Urinary bladder (tissue), 3 donors: ENCODE measurements at regions not wholly inside any gene's neighbourhood (a gene's known extent, or its start where the extent isn't known, plus 50 kb on each side); places are given as distances from the start of the nearest gene placed in this dataset.

Experiments
- DNase-seq: peaks from one replicate; pipeline ENCODE4 v3.0.0-alpha.2; 2015; ENCODE audit errors: extremely low spot score
- H3K27ac ChIP-seq: one replicate; pipeline ENCODE4 v1.5.1; 2013; ENCODE audit warnings: low read depth, mild to moderate bottlenecking, moderate library complexity
- H3K36me3 ChIP-seq: one replicate; pipeline ENCODE4 v1.6.1; 2013; ENCODE audit warnings: mild to moderate bottlenecking, moderate library complexity; ENCODE audit not compliant: insufficient read depth
- H3K4me1 ChIP-seq: one replicate; pipeline ENCODE4 v1.6.1; 2013; ENCODE audit warnings: mild to moderate bottlenecking, moderate library complexity; ENCODE audit not compliant: insufficient read depth
- H3K4me3 ChIP-seq: one replicate; pipeline ENCODE4 v1.5.1; 2013; ENCODE audit warnings: low read depth, low read length
- WGBS: extraction: QIAGEN DNeasy Blood & Tissue Kit; methylation state at CpG from one replicate; pipeline ENCODE4 v1.1.7; 2013; 5-methylcytosine and 5-hydroxymethylcytosine counted together
- donor health status: healthy with polysubstance abuse.
- donor health status: healthy.

GRCh38 chr6:81925201-81925600 is 172.7 kb upstream of the TENT5A start:
- WGBS = 97% methylated on average over 1 of the region's 1 CpG
- Histone ChIP-seq H3K4me1 (no peaks in the 10 kb centered on the region), H3K36me3 (no peaks in the 10 kb centered on the region), H3K27ac (no peak overlapping the region), H3K4me3 (no peak overlapping the region)
- DNase-seq = no peak

DNA sequence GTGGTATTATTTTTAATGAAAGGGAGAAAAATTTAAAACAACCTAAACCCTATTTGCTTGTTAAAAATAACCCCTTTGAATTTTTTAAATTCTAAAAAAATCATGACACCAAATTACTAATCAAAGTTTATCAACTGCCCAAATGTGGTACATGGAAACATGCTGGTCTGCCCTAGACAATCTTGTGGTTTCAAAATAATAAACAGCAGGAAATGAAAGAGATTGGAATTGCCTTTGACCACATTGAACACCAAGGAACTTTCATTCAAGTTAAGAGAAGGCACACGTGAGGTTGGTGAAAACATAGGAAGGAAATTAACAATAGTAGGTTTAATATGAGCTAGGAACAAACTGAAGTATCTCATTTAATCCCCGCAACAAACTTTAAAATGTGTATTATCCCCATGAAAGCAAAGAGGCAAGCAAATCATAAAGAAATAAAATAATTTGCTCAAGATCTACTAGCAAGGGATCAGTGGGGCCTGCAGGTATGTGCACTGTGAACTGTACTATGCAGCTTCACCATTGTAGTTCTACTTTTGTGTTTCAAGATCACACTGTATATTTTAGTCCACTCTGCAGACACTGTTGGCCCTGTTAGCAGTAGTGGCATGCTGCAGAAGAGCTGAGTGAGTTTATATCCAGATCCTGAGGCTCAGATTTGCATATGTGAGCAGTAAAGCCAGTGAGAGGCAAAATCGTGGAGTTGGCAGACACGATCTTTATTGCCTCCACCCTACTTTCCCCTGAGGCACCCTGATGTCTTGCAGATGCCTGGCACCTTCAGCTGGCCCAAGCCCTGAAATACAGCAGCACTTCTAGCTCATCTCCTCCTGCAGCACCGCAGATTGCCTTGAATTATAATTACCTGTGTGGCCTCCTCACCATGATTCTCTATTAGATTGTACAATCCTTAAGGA is 157.8 kb upstream of the TENT5A start:
- no peaks in the 10 kb centered on the region for H3K4me1 ChIP-seq
- H3K36me3 ChIP-seq = no peaks in the 10 kb centered on the region
- no peak overlapping the region for H3K4me3 ChIP-seq
- DNase-seq = no peak
- 64% methylated on average over 5 of the region's 5 CpGs for WGBS
- no peak overlapping the region for H3K27ac ChIP-seq

GRCh38 chr6:81909162-81909561 is 156.7 kb upstream of the TENT5A start:
- Histone ChIP-seq H3K4me1 (no peaks in the 10 kb centered on the region), H3K4me3 (no peak overlapping the region), H3K27ac (no peak overlapping the region), H3K36me3 (no peaks in the 10 kb centered on the region)
- no peak for DNase-seq
- 90% methylated on average over 2 of the region's 2 CpGs for WGBS

DNA sequence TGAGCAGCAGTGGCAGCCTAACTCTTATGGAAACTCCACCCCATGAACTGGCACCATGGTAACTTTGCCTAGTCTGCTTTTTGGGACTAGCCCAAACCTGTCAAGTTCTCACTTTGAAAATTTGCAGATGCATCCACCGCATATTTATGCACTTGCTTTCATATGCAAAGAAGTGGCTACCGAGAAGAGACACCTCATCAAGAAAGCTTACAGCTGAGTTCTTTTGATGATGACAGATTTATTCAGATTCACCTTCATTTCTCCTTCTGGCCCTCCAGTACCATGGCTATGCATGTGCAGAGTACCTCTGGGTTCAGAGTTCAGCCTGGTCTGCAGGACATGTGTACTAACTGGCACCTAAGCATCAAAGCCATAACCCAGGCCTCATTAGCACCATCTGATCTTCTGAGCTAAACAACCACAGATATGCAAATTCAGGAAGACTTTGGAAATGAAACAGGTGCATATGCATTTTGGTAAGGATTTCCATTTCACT is 154.3 kb upstream of the TENT5A start:
- WGBS = 61% methylated on average over 2 of the region's 2 CpGs
- no peak overlapping the region for H3K27ac ChIP-seq
- no peaks in the 10 kb centered on the region for H3K4me1 ChIP-seq
- no peaks in the 10 kb centered on the region for H3K36me3 ChIP-seq
- H3K4me3 ChIP-seq = no peak overlapping the region
- DNase-seq = no peak

GRCh38 chr6:81906041-81906440 is 153.6 kb upstream of the TENT5A start:
- no peaks in the 10 kb centered on the region for H3K4me1 ChIP-seq
- H3K36me3 ChIP-seq = no peaks in the 10 kb centered on the region
- H3K27ac ChIP-seq = no peak overlapping the region
- H3K4me3 ChIP-seq = no peak overlapping the region
- DNase-seq = no peak
- WGBS = 96% methylated on average over 3 of the region's 3 CpGs

GRCh38 chr6:81901551-81901966 is 149.1 kb upstream of the TENT5A start:
- H3K4me1 ChIP-seq = no peaks in the 10 kb centered on the region
- H3K4me3 ChIP-seq = no peak overlapping the region
- no peaks in the 10 kb centered on the region for H3K36me3 ChIP-seq
- H3K27ac ChIP-seq = no peak overlapping the region
- DNase-seq = peak; percentile 5
- 31% methylated on average over 1 of the region's 1 CpG for whole genome bisulfite sequencing

GRCh38 chr6:81900616-81901015 is 148.1 kb upstream of the TENT5A start:
- Histone ChIP-seq H3K27ac (no peak overlapping the region), H3K4me1 (no peaks in the 10 kb centered on the region), H3K4me3 (no peak overlapping the region), H3K36me3 (no peaks in the 10 kb centered on the region)
- no peak for DNase-seq
- 96% methylated on average over 1 of the region's 1 CpG for WGBS

DNA sequence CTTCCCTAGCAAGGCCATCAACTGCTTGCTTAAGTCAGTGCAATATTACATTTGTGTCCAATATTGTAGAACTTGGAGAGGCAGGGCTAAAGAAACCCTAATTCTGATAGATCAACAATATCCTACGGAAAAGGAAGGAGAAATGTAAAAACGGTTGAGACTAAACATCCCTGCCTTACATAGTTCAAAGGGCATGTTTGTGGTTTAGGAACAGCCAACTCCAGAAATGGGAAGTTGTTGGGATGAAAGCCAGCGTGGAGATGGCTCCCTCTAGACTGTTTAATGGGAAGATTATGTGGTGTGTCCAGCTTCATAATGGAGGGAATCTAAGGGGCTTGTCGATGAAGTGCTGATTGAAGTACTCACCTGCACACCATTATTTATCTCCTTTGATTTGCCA is 145.3 kb upstream of the TENT5A start:
- 66% methylated on average over 4 of the region's 4 CpGs for WGBS
- H3K4me1 ChIP-seq = no peaks in the 10 kb centered on the region
- no peak for DNase-seq
- no peak overlapping the region for H3K27ac ChIP-seq
- H3K4me3 ChIP-seq = no peak overlapping the region
- no peaks in the 10 kb centered on the region for H3K36me3 ChIP-seq

- no peak overlapping the region for H3K27ac ChIP-seq
- WGBS = 93% methylated on average over 7 of the region's 7 CpGs
Observed at GRCh38 chr6:81896525-81897503, 144.3 kb upstream of the TENT5A start.

GRCh38 chr6:81895511-81896185 is 143.2 kb upstream of the TENT5A start:
- 67% methylated on average over 5 of the region's 5 CpGs for WGBS
- no peak overlapping the region for H3K27ac ChIP-seq

More at GRCh38 chr6:81896525-81897503, 144.3 kb upstream of the TENT5A start:
- DNase-seq = no peak
- no peak overlapping the region for H3K4me3 ChIP-seq
- H3K4me1 ChIP-seq = no peaks in the 10 kb centered on the region
- no peaks in the 10 kb centered on the region for H3K36me3 ChIP-seq

DNA sequence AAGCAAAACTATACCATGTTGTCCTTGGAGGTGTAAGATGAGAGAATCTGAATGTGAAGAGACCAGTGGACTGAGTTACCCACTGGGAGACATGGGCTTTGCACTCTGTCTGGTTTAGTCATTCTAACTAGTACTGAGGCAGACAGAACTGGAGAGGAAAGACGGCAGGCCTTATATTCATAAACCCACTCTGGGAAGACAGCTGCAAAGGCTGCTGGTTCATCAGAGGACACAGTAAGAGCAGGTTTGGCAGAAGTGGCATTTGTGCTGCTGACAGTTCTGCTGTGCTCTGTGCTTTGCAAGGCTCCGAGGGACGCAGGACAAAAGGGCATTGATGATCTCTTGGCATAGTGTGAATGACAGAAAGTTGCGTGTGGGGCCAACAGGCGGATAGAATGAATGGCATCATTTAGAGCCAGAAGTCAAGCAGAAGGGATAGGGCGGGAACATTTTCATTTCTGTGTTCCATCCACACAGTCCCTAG is 142.3 kb upstream of the TENT5A start:
- no peak overlapping the region for H3K27ac ChIP-seq
- 61% methylated on average over 6 of the region's 6 CpGs for whole genome bisulfite sequencing
- DNase-seq = no peak
- H3K4me3 ChIP-seq = no peak overlapping the region
- H3K4me1 ChIP-seq = no peaks in the 10 kb centered on the region
- H3K36me3 ChIP-seq = no peaks in the 10 kb centered on the region

More at GRCh38 chr6:81895511-81896185, 143.2 kb upstream of the TENT5A start:
- no peak for DNase-seq
- Histone ChIP-seq H3K4me3 (no peak overlapping the region), H3K36me3 (no peaks in the 10 kb centered on the region), H3K4me1 (no peaks in the 10 kb centered on the region)

DNA sequence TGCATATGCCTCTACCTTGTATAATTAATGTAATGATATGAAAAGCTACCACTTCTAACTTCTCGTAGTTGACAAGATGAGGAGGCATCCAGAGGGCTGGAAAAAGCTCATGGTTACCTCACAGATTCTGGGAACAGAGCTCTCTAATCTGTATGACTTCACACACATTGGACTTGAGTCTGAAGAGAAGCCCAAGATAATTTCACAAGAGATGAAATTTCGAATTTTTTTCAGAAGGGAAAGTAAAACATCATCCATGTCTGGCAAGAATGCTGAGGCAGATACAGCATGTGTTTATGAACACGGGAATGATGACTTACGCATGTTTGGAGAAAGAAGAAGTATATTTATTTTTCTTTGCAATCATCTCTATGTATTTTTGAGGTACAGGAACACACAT is 141.8 kb upstream of the TENT5A start:
- 57% methylated on average over 4 of the region's 4 CpGs for WGBS
- H3K4me3 ChIP-seq = no peak overlapping the region
- no peaks in the 10 kb centered on the region for H3K36me3 ChIP-seq
- no peaks in the 10 kb centered on the region for H3K4me1 ChIP-seq
- DNase-seq = no peak
- H3K27ac ChIP-seq = no peak overlapping the region

DNA sequence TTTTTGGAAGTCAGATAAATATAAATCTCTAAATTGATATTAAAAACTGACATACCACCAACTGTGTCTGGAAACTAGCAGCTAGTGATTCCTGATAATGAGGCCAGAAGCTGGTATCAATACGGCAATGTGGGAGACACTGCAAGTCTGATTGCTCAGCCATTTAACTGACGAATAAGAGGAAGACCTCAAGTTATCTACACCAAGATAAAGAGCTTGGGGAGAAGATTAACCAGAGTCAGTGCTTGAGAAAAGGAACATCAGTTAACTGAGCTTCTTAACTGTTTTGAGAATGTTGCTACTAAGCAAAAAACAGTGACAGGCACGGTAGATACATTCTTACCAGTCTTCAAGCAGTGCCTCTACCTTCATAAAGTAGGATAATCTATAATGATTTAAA is 140.4 kb upstream of the TENT5A start:
- no peak overlapping the region for H3K4me3 ChIP-seq
- DNase-seq = no peak
- no peaks in the 10 kb centered on the region for H3K4me1 ChIP-seq
- WGBS = 86% methylated on average over 3 of the region's 3 CpGs
- H3K36me3 ChIP-seq = no peaks in the 10 kb centered on the region
- no peak overlapping the region for H3K27ac ChIP-seq
